ENCODE measurements at regions not wholly inside any gene's neighbourhood (a gene's known extent, or its start where the extent isn't known, plus 50 kb on each side); places are given as distances from the start of the nearest gene placed in this dataset.
A peak's percentile ranks its signal among the peaks of the same experiment; 100 is the strongest.

DNA sequence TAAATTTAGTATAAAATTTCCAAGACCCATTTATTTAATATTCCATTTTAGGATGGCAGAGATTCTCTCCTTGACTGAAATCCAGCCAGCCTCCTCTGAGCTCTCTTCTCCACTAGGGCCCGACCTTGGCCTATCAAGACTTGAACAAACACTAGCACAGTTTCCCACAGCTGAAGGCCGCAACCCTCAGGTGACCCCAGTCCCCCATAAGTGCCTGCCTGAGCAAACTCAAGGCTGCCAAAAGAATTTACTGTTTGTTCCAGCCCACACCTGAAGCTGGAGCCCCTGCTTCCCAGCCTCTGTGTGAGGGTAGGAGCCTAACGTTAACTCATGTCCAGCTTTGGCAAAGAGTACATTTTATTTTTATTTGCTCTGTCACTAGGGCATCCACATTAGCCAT is 629.0 kb upstream of the ZFP42 start:
- DNase-seq (ENCODE audit: low read depth), result no peak
- no peak overlapping the region for H3K4me3 ChIP-seq (ENCODE audit: low read depth, low read length)
- TF ChIP-seq CTCF (IDR thresholded peaks at IDR 0.05; ENCODE audit: control insufficient read depth, extremely low read depth, insufficient read depth), result no peak

- no peak overlapping the region for H3K4me3 ChIP-seq (ENCODE audit: low read depth, low read length)
- TF ChIP-seq CTCF (IDR thresholded peaks at IDR 0.05; ENCODE audit: control insufficient read depth, extremely low read depth, insufficient read depth), result no peak
- DNase-seq (ENCODE audit: low read depth), result no peak
These were observed 624.7 kb upstream of the ZFP42 start for GRCh38 chr4:187370918-187371317.

- TF ChIP-seq CTCF (IDR thresholded peaks at IDR 0.05; ENCODE audit: control insufficient read depth, extremely low read depth, insufficient read depth), result no peak
- no peak overlapping the region for H3K4me3 ChIP-seq (ENCODE audit: low read depth, low read length)
These were observed 617.1 kb upstream of the ZFP42 start for GRCh38 chr4:187378441-187378840.

DNA sequence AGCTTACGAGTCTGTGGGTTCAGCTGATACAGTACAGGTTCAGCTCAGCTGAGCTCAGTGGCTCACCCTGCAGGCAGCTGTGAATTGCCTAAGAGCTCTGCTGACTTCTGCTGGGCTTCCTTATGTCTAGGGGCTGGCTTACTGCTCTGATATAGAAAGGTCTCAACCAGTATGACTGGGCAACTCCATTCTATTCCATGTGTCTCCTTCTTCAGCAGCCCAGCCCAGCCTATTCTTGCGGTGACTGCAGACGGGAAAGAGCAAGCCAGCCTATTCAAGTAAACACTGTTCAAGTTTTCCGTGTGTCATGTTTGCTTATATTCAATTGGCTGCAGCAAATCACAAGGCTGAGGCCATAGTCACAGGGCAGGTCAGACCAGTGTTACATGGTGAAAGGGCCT is 615.4 kb upstream of the ZFP42 start:
- DNase-seq (ENCODE audit: low read depth), result no peak
- H3K4me3 ChIP-seq (ENCODE audit: low read depth, low read length), result no peak overlapping the region
- TF ChIP-seq CTCF (IDR thresholded peaks at IDR 0.05; ENCODE audit: control insufficient read depth, extremely low read depth, insufficient read depth), result peak; percentile 31; the same call in 1 of the 2 replicates

More at GRCh38 chr4:187378441-187378840, 617.1 kb upstream of the ZFP42 start:
- no peak for DNase-seq (ENCODE audit: low read depth)

GRCh38 chr4:187383181-187383580 is 612.4 kb upstream of the ZFP42 start:
- H3K4me3 ChIP-seq (ENCODE audit: low read depth, low read length), result no peak overlapping the region
- no peak for DNase-seq (ENCODE audit: low read depth)
- TF ChIP-seq CTCF (IDR thresholded peaks at IDR 0.05; ENCODE audit: control insufficient read depth, extremely low read depth, insufficient read depth), result no peak

DNA sequence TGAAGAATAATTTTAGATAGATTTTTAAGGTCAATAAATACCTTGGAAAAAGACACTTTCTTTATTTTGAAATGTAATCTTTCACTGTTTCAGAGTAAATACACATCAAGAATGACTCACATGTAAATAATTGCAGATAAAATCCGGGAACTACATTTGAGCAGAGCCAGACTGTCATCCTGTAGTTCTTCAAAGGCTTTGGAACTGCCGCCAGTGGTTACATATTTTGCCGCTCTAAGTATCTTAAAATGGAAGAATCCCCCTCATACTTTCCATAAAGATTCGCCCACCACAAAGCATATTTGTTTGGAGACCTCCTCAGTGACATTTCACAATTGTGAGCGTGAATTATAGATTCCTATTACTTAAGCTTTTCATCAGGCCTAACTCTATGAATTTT is 607.8 kb upstream of the ZFP42 start:
- peak overlapping the region; percentile 17 for H3K4me3 ChIP-seq (ENCODE audit: low read depth, low read length)
- DNase-seq (ENCODE audit: low read depth), result no peak
- no peak for TF ChIP-seq CTCF (IDR thresholded peaks at IDR 0.05; ENCODE audit: control insufficient read depth, extremely low read depth, insufficient read depth)

GRCh38 chr4:187389420-187389819 is 606.2 kb upstream of the ZFP42 start:
- no peak for TF ChIP-seq CTCF (IDR thresholded peaks at IDR 0.05; ENCODE audit: control insufficient read depth, extremely low read depth, insufficient read depth)
- no peak overlapping the region for H3K4me3 ChIP-seq (ENCODE audit: low read depth, low read length)
- no peak for DNase-seq (ENCODE audit: low read depth)
